ENCODE measurements at regions not wholly inside any gene's neighbourhood (a gene's known extent, or its start where the extent isn't known, plus 50 kb on each side); places are given as distances from the start of the nearest gene placed in this dataset.
"Not testable (repeated sequence)": the region's sequence is repeated elsewhere in the genome, so short reads cannot be mapped to it uniquely, and the experiment has no call there.

DNA sequence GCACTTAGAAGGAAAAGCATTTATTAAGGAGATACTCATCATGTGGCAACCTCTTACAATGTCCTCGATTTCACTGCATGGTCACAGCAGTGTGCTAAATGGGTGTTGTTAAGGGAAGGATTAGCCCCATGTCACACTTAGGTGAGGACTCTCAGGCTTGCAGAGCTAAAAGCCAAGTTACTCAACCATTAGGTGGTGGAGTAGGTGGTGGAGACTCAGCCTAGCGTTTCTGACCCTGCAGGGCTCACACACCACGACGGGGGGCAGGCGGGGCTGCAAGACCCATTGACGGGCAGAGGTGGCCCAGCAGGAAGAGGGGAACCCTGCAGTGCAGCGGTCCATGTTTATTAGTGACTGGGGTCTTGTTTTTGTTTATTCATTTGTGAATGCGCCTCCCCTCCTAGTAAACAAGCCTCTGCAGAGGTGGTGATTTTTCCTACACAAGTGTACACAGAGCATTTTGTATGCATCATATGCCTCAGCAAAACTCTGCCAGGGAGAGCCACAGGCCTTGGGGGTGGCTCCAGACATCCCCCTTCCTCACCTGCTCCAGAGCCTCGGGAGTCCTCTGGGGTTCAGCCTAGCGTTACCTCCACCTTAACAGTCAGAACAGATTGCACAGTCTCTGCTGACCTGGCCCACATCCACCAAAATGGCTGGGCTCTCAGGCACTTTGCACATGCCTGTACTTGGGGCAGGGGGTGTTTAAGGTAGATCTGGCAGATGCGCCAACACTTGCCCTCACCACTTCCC, 216.7 kb downstream of the C16orf95 start:
- no peak for DNase-seq (ENCODE audit: low read depth)

DNA sequence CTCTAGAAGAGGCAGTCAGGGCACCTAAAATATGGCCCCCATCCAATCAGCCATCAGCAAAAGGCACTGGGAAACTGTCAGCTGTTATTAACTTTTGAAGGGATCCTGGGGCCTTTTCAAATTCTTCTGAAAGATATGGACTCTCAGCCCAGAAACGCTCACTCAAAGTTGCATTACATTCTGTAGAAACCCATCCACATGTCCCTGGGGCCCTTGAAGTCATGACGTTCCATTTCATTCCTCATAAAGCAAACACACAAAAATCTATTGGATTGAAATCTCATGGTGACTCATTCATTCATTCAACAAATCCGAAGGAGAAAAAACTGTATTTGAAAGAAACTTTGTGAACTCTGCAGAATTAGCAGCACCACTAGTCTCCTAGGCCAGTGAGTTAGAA, 215.3 kb downstream of the C16orf95 start:
- no peak for DNase-seq (ENCODE audit: low read depth)

DNA sequence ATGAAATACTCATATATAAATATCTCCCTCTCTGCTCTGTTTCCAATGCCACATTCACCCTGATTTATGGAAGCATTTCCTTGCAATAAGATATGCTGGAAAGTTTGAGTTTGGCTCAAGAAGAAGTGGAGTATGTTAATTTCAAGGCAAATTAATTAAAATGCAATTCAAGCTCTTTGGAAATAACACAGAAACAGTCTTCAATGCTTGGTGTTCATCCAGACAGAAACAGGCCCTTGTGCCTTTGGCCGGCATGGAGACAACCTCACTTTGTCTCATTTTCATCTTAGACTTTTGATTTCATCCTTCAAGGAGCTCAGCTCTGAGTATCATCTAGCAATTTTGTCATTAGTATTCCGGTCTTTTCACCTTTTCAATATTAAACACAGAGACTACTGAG, 210.0 kb downstream of the C16orf95 start:
- no peak for DNase-seq (ENCODE audit: low read depth)

DNA sequence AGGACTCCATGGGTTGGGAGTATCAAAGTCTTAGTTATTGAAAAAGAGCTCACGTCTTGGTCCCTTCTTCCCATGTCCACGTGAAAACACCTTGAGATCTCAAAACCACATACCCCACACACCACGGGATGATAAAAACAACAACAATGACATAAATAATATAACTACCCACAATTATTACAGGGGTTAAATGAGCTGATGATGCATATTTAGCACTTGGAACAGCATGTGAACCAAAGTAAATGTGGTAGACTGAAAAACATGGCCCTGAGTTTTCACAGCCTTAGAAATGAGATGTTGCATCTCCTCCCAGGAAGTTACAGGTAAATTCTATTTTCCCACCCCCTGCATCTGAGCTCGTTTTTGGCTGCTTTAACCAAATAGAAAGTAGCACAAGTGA, 208.9 kb downstream of the C16orf95 start:
- no peak for DNase-seq (ENCODE audit: low read depth)

DNA sequence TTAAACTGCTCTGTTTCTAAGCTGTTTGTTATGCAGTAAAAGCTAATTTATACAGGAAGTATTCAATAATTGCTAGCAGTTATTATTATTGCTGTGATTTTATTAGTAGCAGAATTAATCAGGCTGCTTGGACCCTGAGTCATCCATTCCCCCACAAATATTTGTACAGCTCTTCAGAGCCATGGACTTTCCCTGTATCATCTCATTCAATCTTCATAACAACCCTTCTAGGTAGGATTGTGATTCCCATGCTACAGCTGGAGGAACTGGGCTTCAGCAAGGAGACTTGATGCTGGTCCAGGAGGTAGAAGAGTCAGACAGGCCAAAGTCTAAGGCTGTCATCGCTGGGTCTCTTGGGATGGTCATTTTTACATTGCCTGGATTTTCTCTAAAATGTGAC, 208.3 kb downstream of the C16orf95 start:
- DNase-seq (ENCODE audit: low read depth): no peak

DNA sequence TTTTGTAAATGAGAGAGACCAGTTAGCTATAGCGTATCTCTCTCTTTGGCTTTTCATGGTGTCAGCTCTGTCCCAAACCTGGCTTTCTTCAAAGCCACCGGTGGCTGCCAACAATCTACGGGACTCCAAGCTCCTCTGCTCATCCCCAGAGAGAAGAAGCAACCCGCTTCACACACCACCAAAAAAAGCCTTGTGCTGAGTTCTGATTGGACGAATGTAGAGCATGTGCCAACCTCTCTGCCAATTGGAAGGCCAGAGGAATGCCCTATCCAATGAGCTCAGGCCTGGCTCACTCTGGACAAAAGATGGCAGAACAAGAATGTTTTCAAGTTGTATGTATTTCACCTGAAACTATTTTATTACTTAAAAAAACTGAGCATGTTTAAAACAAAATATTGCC, 202.4 kb downstream of the C16orf95 start:
- no peak for DNase-seq (ENCODE audit: low read depth)

DNA sequence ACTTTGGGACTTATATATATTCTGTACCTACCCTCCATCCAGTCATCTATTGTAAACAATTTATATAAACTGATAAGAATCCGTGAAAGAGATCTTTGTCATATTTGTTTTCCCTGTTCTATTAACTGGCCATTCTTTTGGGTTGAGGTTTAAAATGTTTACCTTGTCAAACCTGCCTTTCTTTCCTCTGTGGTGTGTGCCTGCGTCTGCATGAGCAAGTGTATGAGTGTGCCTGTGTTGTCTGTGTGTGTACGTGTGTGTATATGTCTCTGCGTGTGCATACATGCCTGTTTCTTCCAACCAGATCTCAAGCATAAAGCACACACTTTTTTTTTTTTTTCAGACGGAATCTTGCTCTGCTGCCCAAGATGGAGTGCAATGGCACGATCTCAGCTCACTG, 201.5 kb downstream of the C16orf95 start:
- DNase-seq (ENCODE audit: low read depth): no peak

DNA sequence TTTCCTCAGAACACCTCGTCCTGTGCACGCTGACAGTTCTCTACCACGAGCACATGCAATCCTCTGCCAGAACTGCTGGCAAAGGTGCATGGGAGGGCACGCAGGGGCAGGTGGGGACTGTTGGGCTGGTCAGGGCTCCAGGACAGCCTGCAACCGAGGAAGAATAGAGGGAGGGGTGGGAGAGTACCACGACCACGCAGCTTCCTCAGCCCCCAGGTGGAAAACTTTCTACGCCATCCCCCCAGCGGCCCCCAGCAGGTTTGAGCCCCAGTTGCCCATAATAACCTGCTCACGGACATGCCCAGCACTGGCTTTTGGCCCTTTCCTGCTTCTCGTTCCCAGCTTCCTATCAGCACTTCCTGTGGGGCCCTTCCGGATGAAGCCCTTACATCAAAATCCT, 199.3 kb downstream of the C16orf95 start:
- no peak for DNase-seq (ENCODE audit: low read depth)

DNA sequence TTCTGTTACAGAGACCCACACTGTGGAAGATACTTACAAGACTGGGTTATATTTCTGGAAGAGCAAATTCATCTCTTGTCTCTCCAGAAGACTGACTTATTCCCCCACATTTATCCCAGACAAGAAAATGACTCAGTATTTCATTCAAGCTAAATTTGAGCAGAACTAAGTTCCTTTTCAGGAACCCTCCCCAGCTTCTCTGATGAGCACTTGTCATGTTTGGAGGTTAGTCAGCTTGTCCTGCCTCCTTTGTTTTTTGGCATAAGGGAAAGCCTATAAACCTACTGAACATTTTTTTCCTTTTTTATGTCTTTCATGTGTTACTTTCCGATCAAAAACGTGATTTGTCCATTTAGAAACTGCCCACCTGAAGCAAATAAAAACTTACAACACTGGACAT, 198.0 kb downstream of the C16orf95 start:
- DNase-seq (ENCODE audit: low read depth): no peak

DNA sequence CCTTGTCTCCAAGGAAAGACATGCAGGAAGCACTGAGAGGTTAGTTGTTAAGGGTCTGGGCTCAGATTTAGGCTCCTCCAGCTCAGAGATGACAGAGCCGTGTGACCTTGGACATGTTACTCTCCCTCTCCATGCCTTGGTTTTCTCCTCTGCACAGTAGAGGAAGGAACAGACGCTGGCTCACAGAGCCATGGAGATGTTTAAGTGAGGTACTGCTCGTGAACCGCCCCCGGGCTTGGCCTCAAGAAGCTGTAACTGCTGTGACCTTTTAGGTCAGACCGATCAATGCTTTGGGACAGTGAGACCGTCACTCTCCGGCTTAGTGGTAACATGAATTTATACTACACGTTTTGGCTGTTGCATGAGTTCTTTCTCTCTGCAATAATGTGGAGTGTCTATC, 197.4 kb downstream of the C16orf95 start:
- DNase-seq (ENCODE audit: low read depth): no peak

DNA sequence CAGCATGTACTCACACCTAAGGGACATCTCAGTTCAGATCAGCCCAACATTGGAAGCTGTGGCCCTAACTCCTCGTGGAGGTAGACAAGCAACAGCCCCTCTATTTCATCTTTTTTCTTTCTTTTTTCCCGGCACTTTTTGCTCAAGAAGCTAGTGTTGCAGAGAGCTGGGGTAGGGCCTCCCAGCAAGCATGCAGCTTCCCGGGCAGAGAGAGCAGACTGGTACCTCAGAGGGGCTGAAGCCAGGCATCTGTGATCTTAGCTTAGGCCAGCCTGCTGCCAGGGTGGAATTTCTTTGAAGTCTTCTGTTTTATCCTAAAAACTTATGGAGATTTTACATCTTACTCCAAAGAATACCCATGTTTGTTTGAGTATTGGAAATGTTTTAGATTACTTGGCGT, 195.4 kb downstream of the C16orf95 start:
- DNase-seq (ENCODE audit: low read depth): no peak

DNA sequence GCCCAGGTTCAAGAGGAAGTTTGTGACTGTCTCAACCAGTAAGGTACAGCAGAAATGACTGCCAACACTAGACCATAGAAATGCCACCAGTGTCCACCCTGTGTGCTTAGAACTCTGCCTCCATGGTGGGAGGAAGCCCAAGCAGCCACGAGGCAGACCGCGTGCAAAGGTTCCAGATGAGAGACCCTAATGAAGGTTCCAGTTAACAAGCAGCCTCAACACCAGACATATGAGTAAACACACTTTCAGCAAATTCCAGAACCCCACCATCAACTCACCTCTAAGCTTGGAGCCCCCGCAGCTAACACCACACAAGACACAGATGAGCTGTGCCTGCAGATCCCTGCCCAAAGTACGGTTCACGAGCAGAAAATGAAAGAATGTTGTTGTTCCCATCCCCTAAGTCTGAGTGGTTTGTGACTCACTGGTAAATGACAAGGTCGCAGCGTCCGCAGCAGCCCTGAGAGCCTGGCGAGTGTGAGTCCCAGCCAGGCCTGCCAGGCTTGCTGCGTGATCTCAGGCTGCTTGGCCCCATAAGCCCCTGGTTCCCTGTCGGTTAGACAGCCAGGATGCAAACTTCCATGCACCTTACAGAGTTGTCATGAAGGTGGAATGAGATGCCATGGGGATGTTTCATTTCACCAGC, 193.7 kb downstream of the C16orf95 start:
- DNase-seq (ENCODE audit: low read depth): no peak

DNA sequence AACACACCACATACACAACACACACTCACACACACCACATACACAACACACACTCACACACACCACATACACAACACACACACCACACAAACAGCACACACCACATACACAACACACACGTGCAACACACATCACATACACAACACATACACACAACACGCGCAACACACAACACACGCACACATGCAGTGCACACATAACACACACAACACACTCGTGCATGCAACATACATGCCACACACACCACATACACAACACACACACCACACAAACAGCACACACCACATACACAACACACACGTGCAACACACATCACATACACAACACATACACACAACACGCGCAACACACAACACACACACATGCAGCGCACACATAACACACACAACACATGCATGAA, 192.8 kb downstream of the C16orf95 start:
- not testable (repeated sequence) for DNase-seq (ENCODE audit: low read depth)

DNA sequence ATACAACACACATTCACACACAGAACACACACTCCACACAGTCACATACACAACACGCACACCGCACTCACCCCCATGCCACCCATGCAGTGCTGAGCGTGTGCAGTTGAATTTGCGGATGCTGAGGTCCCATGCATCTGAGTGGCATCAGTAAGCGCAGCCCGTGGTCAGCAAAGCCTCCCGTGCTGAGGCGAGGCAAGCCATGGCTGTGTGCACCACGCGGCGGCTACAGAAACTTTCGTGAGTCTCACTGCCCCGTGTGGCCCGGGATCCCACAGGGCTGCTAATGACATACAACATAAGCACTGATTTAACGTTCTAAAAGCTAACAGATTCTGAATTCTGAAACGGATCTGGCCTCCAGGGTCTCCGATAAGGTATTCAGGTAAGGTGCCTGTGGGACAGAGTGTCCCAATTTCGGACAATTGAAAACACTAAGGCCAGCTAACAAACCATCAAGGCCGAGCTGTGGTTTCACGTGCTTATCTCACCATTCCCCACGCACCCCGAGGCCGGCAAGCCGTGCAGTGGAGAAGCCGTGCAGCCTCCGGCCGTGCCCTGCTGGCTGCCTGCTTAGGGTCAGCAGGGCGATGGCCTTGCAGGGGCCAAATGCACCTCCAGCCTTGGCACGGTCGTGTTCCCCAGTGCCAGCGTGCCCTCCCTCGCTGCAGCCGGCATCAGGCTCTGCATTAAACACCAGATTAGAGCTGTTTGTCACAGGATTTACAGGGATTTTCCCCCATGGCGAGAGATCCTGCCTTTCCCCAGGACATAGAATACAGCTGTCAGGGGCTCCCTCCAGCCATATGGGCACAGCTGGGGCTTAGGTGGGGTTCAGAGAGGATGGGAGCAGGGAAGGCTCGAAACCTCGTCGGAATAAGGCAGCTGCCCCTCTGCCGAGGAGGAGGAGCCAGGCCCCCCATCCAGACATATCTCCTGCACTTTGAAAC, 191.7 kb downstream of the C16orf95 start:
- DNase-seq (ENCODE audit: low read depth): no peak

DNA sequence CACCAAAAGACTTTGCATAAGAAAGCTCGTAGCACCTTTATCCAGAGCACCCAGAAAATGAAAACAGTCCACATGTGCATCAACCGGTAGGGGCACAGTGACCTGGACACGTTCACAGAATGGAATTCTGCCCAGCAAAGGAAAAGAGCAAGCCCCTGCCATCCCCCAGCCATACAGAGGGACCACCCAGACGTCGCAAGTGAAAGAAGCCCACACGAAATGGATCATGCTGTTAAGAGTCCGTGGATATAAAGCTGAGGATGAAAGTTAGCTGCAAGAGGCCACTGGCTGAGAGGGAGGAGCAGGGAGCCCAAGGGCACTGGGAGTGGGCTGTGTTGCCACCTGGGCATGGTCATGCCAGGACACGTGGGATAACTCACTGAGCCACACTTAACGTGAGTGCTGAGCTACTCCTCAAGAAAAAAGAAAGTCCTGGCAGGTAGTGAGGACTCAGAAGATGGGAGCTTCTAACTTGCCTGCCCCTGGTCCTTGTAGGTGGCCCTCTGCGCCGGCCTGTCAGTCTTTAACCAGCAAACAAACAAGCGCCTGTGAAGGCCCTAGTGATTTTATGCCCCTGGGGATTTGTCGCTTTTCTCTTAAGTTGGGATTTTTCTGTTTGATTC, 190.7 kb downstream of the C16orf95 start:
- DNase-seq (ENCODE audit: low read depth): no peak

DNA sequence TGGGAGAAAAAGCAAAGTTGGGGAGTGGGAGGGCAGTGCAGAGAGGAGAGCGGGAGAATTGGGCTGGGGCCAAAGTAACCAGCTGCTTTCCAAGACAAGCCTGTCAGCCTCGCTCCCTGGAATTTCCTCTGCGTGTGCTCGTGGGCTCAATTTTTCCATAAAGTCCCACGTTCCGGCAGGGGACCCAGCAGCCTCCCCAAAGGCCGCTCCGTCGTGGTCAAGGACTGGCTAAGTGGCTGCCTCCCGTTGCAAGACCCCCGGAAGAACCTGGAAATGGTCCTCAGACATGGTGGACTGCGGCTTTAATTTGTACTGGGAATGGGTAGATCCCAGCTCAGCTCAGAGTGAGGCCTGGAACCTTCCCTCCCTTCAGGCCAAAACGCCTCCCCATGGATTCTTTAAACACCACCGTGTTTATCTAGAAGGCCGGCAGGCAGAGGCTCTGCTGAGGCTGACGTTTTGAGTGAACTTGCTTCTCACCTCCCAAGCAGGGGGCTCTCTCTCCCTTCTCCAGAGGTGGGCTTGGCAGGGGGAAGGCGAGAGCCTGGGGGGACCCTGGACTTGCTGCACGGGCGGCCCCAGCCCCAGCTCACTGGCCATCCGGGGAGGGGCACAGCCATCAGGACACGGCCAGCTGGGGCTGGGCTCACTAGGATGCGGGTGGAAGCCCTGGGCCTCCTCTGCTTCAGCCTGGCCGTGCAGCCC, 190.0 kb downstream of the C16orf95 start:
- DNase-seq (ENCODE audit: low read depth): no peak

DNA sequence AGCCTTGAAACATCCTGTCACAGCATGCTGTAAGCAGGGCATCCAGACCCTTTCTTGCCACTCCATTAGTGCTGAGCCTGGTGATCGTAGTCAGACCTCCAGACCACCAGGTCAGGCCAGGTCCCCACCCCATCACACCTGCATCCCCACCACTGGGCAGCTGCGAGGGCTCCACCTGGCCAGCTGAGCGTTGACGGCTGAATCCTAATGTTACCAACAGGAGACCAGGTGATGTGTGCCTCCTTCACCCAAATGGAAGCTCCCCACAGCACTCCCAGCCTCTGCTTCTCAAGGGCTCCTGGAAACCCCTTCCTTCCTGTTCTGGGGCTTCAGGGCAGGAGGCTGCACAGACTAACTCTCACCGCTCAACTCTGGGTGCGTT, 189.4 kb downstream of the C16orf95 start:
- DNase-seq (ENCODE audit: low read depth): no peak

DNA sequence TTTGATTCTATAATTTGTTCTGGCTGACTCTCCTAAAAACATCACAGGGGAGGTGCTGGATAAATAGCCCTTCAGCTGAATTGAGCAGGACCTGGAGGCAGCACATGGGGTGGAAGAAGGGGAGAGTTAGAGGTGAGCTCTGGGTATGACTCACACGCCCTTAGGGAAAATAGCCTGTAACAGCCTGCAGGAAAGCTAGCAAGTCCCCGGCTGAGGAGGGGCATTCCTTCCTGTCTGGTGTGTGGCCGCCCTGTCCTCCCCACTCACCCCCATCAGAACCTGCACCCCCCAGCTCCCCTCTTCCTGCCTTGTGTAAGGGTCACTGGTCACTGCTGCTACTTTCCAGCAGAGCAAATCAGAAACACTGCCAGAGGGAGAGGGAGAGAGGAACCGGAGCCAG, 187.4 kb downstream of the C16orf95 start:
- no peak for DNase-seq (ENCODE audit: low read depth)

DNA sequence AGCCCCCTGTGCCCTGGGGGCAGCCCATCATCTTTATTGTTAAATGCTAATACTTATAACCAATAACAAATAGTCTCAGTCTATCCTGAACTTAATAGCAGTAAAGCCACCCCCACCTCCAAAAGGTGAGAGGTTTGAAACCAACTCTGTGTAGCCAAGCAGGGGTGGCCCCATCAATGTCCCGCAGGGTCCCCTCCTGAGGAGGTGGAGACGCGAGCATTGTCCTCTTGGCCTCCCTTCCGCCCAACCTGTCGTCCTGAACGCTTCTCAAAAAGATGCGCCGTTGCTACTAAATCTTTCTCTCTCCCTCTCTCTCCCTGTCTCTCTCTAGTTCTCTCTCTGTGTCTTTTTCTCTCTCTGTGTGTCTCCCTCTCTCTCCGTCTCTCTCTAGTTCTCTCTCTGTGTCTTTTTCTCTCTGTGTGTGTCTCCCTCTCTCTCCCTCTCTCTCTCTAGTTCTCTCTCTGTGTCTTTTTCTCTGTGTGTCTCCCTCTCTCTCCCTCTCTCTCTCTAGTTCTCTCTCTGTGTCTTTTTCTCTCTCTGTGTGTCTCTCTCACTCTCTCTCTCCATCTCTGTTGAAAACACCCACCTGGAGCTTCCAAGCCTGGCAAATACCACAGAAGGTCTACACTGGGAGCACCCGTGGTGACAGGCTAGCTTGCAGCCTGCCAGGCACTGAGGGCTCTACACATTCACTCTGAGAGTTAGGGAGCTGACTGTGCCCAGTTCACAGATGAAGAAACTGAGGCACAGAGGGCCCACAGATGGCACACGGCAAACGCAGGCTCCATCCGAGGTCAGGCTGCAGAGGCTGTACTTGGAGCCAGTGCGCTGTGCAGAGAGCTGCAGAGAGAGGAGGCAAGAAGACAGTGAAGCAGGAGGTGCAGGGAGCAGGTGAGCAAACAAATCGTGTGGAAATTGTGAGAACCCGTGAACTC, 185.9 kb downstream of the C16orf95 start:
- DNase-seq (ENCODE audit: low read depth): no peak

DNA sequence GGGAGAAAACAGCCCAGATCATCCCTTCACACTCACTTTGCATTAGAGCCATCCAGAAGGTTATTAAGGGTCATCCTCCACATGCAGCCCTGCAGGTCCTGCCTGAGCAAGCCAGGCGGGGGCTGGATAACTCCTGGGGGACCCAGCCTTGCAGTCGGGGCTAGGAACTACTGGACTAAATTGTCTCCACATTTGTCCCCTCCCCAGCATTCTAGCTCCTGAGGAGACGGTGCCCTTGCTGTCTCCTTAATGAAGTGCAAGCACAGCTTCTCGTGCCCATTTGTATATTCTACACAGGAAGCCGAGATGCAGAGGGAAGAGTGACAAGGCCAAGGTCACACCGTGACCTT, 185.2 kb downstream of the C16orf95 start:
- no peak for DNase-seq (ENCODE audit: low read depth)
